Fibroblast of lung (primary cell): ENCODE measurements at regions not wholly inside any gene's neighbourhood (a gene's known extent, or its start where the extent isn't known, plus 50 kb on each side); places are given as distances from the start of the nearest gene placed in this dataset.

ENCODE experiments used
- DNase-seq, 2 donors: peaks; one replicate each; pipeline versions ENCODE4 v3.0.0 to v3.0.0-alpha.2; 2010; ENCODE audit warnings: low read depth in 2 of 2
- H2AFZ ChIP-seq: 2 replicates; pipeline ENCODE4 v1.5.1; 2012; ENCODE audit warnings: low read length, control low read depth, inconsistent platforms
- H3K27ac ChIP-seq: 2 replicates; pipeline ENCODE4 v1.5.1; 2011; ENCODE audit warnings: low read length, control low read depth; ENCODE audit not compliant: insufficient read depth
- H3K27me3 ChIP-seq: 2 replicates; pipeline ENCODE4 v1.5.1; 2011; ENCODE audit warnings: mild to moderate bottlenecking, low read length; ENCODE audit not compliant: control insufficient read depth, insufficient read depth
- H3K36me3 ChIP-seq: 2 replicates; pipeline ENCODE4 v1.5.1; 2011; ENCODE audit warnings: low read length; ENCODE audit not compliant: control insufficient read depth, insufficient read depth
- H3K4me1 ChIP-seq: 2 replicates; pipeline ENCODE4 v1.5.1; 2011; ENCODE audit warnings: low read length; ENCODE audit not compliant: control insufficient read depth, insufficient read depth; ENCODE audit errors: extremely low read depth
- H3K4me2 ChIP-seq: 2 replicates; pipeline ENCODE4 v1.5.1; 2011; ENCODE audit warnings: low read length, control low read depth; ENCODE audit not compliant: insufficient read depth; ENCODE audit errors: extremely low read depth
- H3K4me3 ChIP-seq, 4 experiments: fragments of 200-600 bp in 1 of 4; sonication (generic) in 1 of 4; replicated peaks in 1 of 4; 2 replicates each; pipeline ENCODE4 v1.5.1; 2011 to 2016; ENCODE audit warnings: low read length in 4 of 4, low read depth in 3 of 4, mild to moderate bottlenecking in 3 of 4, control low read depth in 2 of 4, inconsistent platforms in 1 of 4, mixed read lengths in 1 of 4; ENCODE audit not compliant: insufficient read depth in 1 of 4; ENCODE audit errors: control extremely low read depth in 1 of 4
- H3K79me2 ChIP-seq: 2 replicates; pipeline ENCODE4 v1.5.1; 2012; ENCODE audit warnings: mild to moderate bottlenecking, low read length, inconsistent platforms; ENCODE audit not compliant: control insufficient read depth, insufficient read depth
- H3K9ac ChIP-seq: 2 replicates; pipeline ENCODE4 v1.5.1; 2011; ENCODE audit warnings: mild to moderate bottlenecking, low read length, control low read depth; ENCODE audit not compliant: insufficient read depth
- H3K9me3 ChIP-seq: 2 replicates; pipeline ENCODE4 v1.5.1; 2012; ENCODE audit warnings: low read depth, low read length; ENCODE audit not compliant: control insufficient read depth, insufficient read depth
- H4K20me1 ChIP-seq: 2 replicates; pipeline ENCODE4 v1.5.1; 2011; ENCODE audit warnings: low read length; ENCODE audit not compliant: control insufficient read depth, insufficient read depth; ENCODE audit errors: extremely low read depth
- CTCF ChIP-seq, 2 donors: IDR thresholded peaks in 1 of 2; conservative IDR thresholded peaks in 1 of 2; 1 replicate in 1 of 2; 2 replicates in 1 of 2; pipeline ENCODE4 v1.5.1; 2011 to 2012; ENCODE audit warnings: low read length in 2 of 2, control low read depth in 1 of 2, inconsistent platforms in 1 of 2, low read depth in 1 of 2, mild to moderate bottlenecking in 1 of 2
- EZH2 ChIP-seq: IDR thresholded peaks from 2 replicates; pipeline ENCODE4 v1.5.1; 2012; ENCODE audit warnings: low read length, control low read depth, mild to moderate bottlenecking; ENCODE audit errors: missing control alignments

- no peaks in the 10 kb centered on the region for H3K79me2 ChIP-seq
- TF ChIP-seq EZH2 (no peak), CTCF (conservative IDR thresholded peaks at IDR 0.05 in 1 of 2, IDR thresholded peaks at IDR 0.05 in 1 of 2; ENCODE audit: low read depth in 1 of 2, low read length in 2 of 2) (no peak)
- H3K9me3 ChIP-seq = no peaks in the 10 kb centered on the region
- no peak overlapping the region for H3K9ac ChIP-seq
- no peak overlapping the region for H3K27ac ChIP-seq
- H4K20me1 ChIP-seq = no peaks in the 10 kb centered on the region
- no peaks in the 10 kb centered on the region for H3K36me3 ChIP-seq
- DNase-seq = no peak
- no peak overlapping the region for H3K4me2 ChIP-seq
- H2AFZ ChIP-seq = no peak overlapping the region
- no peaks in the 10 kb centered on the region for H3K27me3 ChIP-seq
- no peak overlapping the region for H3K4me3 ChIP-seq
- no peaks in the 10 kb centered on the region for H3K4me1 ChIP-seq
These were observed 199.7 kb upstream of the LRTM1 start for GRCh38 chr3:55127565-55127964.

GRCh38 chr3:55124371-55124770 lies 196.5 kb upstream of the LRTM1 start:
- no peak overlapping the region for H3K4me3 ChIP-seq
- DNase-seq = no peak
- H3K9ac ChIP-seq = no peak overlapping the region
- H3K27ac ChIP-seq = no peak overlapping the region
- no peaks in the 10 kb centered on the region for H4K20me1 ChIP-seq
- TF ChIP-seq CTCF (conservative IDR thresholded peaks at IDR 0.05 in 1 of 2, IDR thresholded peaks at IDR 0.05 in 1 of 2; ENCODE audit: low read depth in 1 of 2, low read length in 2 of 2) (no peak), EZH2 (no peak)
- no peaks in the 10 kb centered on the region for H3K36me3 ChIP-seq
- no peak overlapping the region for H3K4me2 ChIP-seq
- H3K4me1 ChIP-seq = no peaks in the 10 kb centered on the region
- no peaks in the 10 kb centered on the region for H3K27me3 ChIP-seq
- no peaks in the 10 kb centered on the region for H3K79me2 ChIP-seq
- no peaks in the 10 kb centered on the region for H3K9me3 ChIP-seq
- H2AFZ ChIP-seq = no peak overlapping the region
